Kidney (tissue), 13 donors: ENCODE measurements at regions not wholly inside any gene's neighbourhood (a gene's known extent, or its start where the extent isn't known, plus 50 kb on each side); places are given as distances from the start of the nearest gene placed in this dataset.

ENCODE experiments used
- DNase-seq, 5 donors: peaks; one replicate each; pipeline ENCODE4 v3.0.0-alpha.2; 2013 to 2020
- FAIRE-seq: peaks from 2 replicates; lab custom pipeline; 2012; peaks lifted over from hg19 to GRCh38; lab: Jason Lieb, UNC
- H3K27ac ChIP-seq, 2 donors: one replicate each; pipeline ENCODE4 v1.7.0; 2013; ENCODE audit warnings: low read depth in 2 of 2, low read length in 2 of 2, inconsistent platforms in 1 of 2
- H3K27me3 ChIP-seq: one replicate; pipeline ENCODE4 v1.7.1; 2013; ENCODE audit warnings: low read length, inconsistent platforms; ENCODE audit not compliant: control insufficient read depth, insufficient read depth
- H3K36me3 ChIP-seq, 3 donors: one replicate each; pipeline versions ENCODE4 v1.7.0 to v1.7.1; 2013; ENCODE audit warnings: low read length in 3 of 3, control low read depth in 1 of 3, inconsistent platforms in 1 of 3; ENCODE audit not compliant: insufficient read depth in 3 of 3, control insufficient read depth in 2 of 3
- H3K4me1 ChIP-seq, 3 donors: one replicate each; pipeline versions ENCODE4 v1.7.0 to v1.7.1; 2013; ENCODE audit warnings: low read length in 3 of 3, inconsistent platforms in 1 of 3, low read depth in 1 of 3; ENCODE audit not compliant: control insufficient read depth in 2 of 3, insufficient read depth in 2 of 3
- H3K4me3 ChIP-seq, 3 donors: one replicate each; pipeline versions ENCODE4 v1.7.0 to v1.8.1; 2013; ENCODE audit warnings: low read length in 3 of 3, control low read depth in 1 of 3, inconsistent platforms in 1 of 3
- H3K9ac ChIP-seq, 3 donors: one replicate each; pipeline versions ENCODE4 v1.7.0 to v1.7.1; 2013; ENCODE audit warnings: low read length in 3 of 3, control low read depth in 1 of 3, inconsistent platforms in 1 of 3
- H3K9me3 ChIP-seq, 3 donors: one replicate each; pipeline versions ENCODE4 v1.7.0 to v1.7.1; 2013; ENCODE audit warnings: low read length in 3 of 3, control low read depth in 1 of 3, inconsistent platforms in 1 of 3; ENCODE audit not compliant: control insufficient read depth in 2 of 3, insufficient read depth in 1 of 3
- intact Hi-C: fragments of 100-400 bp; cut with DNase I; formaldehyde crosslinking; loops from one replicate; pipeline ENCODE4 v1.11.1; 2022
- TF ChIP-seq, protein P1 (sequence below): IDR thresholded peaks from 3 replicates; pipeline ENCODE4 v1.5.1; 2012; ENCODE audit warnings: mild to moderate bottlenecking, moderate library complexity, borderline replicate concordance; ENCODE audit not compliant: insufficient read depth; ENCODE audit errors: extremely low read depth
- donor health status: control.
- donor health status: control.
- donor health status: control.
- donor health status: control.
- donor health status: control.
- donor health status: DM: yes; HTN: yes; CAD: no.
- donor health status: Normal renal cell carcinoma (clear cell type).

DNA sequence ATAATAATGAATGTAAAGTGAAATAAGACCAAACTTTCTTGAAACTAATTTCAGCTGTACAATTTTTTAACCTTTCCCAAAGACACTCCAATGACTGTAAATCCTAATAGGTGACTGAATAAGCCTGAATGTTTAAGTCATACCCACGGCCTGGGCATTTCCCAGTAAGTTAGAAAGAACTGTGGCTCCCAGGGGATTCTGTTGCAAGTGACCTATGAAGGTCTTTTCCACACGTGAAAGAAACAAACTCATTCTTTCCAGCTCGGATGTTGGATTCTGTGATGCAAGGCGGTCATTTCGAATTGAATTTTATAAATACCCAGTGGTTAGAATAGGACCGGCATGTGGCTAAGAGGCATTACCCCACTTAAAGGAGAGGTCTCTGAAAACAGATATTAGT lies 1134.4 kb downstream of the GALC start:
- H3K9me3 ChIP-seq, result no peaks in the 10 kb centered on the region
- TF ChIP-seq, protein P1, sequence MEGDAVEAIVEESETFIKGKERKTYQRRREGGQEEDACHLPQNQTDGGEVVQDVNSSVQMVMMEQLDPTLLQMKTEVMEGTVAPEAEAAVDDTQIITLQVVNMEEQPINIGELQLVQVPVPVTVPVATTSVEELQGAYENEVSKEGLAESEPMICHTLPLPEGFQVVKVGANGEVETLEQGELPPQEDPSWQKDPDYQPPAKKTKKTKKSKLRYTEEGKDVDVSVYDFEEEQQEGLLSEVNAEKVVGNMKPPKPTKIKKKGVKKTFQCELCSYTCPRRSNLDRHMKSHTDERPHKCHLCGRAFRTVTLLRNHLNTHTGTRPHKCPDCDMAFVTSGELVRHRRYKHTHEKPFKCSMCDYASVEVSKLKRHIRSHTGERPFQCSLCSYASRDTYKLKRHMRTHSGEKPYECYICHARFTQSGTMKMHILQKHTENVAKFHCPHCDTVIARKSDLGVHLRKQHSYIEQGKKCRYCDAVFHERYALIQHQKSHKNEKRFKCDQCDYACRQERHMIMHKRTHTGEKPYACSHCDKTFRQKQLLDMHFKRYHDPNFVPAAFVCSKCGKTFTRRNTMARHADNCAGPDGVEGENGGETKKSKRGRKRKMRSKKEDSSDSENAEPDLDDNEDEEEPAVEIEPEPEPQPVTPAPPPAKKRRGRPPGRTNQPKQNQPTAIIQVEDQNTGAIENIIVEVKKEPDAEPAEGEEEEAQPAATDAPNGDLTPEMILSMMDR, result no peak
- H3K4me3 ChIP-seq, result no peak overlapping the region
- H3K9ac ChIP-seq, result no peak overlapping the region
- H3K27ac ChIP-seq, result peak overlapping the region in 1 of 2 donors; percentile 23
- H3K4me1 ChIP-seq, result peaks cover 0 to 19% (median 7%) of the 10 kb centered on the region in 3 donors
- intact Hi-C loops, result no loop called here
- no peaks in the 10 kb centered on the region for H3K36me3 ChIP-seq
- DNase-seq (peak in 1 of 5 donors; percentile 60), FAIRE-seq (no peak)
- no peaks in the 10 kb centered on the region for H3K27me3 ChIP-seq

DNA sequence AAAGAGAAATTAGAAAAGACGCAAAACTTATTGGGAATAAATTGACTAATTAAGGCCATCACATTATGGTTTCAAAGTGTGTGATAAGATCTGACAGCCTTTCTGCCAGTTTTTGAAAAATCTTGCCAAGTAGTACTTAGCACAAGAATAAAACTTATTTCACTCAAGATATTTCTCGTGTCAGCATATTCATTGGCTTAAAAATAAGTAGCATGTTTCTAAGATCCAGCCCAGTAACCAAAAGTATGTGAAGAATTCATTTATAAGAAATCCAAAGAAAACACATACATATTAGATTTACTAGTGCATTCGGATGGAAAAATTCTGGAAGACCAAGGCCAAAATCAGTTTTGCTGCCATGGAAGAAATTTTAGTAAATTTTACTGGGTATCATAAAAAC lies 1135.0 kb downstream of the GALC start:
- peaks cover 0 to 19% (median 7%) of the 10 kb centered on the region in 3 donors for H3K4me1 ChIP-seq
- no peak overlapping the region for H3K9ac ChIP-seq
- no peaks in the 10 kb centered on the region for H3K36me3 ChIP-seq
- TF ChIP-seq, protein P1, result no peak
- no peak overlapping the region for H3K27ac ChIP-seq
- DNase-seq (peak in 1 of 5 donors; percentile 79), FAIRE-seq (peak; percentile 32)
- intact Hi-C loops, result no loop called here
- H3K4me3 ChIP-seq, result no peak overlapping the region
- H3K9me3 ChIP-seq, result no peaks in the 10 kb centered on the region
- H3K27me3 ChIP-seq, result no peaks in the 10 kb centered on the region

DNA sequence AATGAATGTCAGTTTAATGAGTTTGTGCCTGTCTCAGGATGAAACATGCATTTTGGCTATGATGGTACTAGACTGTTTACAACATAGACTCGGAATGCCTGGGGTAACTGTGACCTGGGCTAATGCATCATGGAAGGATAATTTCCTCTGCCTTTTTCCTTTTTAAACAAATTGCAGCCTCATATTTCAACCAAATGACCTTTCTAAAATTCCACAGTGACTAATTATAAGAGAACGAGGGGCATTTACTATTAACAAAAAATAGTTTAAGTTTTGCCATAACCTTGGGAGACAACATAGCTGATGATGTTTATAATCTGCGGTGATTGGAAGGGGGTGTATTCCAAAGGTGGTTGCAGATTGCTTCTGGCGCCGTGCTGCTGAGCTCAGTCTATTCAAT lies 1140.5 kb downstream of the GALC start:
- intact Hi-C loops, result no loop called here
- DNase-seq, result peak in 1 of 5 donors; percentile 10
- TF ChIP-seq, protein P1, result no peak
- no peaks in the 10 kb centered on the region for H3K27me3 ChIP-seq
- no peaks in the 10 kb centered on the region for H3K36me3 ChIP-seq
- H3K4me3 ChIP-seq, result no peak overlapping the region
- H3K27ac ChIP-seq, result no peak overlapping the region
- no peaks in the 10 kb centered on the region for H3K9me3 ChIP-seq
- H3K4me1 ChIP-seq, result peaks cover 0 to under 1% (median 0%) of the 10 kb centered on the region in 3 donors
- no peak overlapping the region for H3K9ac ChIP-seq
- FAIRE-seq, result no peak

DNA sequence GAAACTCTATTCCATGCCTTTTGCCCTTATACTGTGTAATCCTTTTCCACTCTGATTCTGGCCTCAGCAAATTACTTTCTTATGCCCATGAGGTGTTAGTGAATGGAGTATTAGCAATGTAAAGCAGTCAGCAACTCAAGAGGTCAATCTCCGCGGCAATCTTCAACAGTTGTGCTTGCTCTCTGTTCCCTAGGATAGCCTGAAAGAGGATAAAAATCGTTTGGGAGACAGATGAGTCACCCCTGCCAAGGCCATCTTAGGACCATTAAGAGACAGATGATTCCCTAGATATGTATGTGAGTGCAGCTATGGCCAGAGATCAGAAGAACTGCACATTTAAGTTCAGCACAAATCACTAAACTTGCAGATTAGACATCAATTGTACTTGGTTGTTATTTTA lies 1145.8 kb downstream of the GALC start:
- H3K4me3 ChIP-seq, result no peak overlapping the region
- no peaks in the 10 kb centered on the region for H3K9me3 ChIP-seq
- no peaks in the 10 kb centered on the region for H3K27me3 ChIP-seq
- DNase-seq, result no peak
- H3K27ac ChIP-seq, result no peak overlapping the region
- no peaks in the 10 kb centered on the region for H3K36me3 ChIP-seq
- TF ChIP-seq, protein P1, result no peak
- no peaks in the 10 kb centered on the region for H3K4me1 ChIP-seq
- no peak overlapping the region for H3K9ac ChIP-seq
- FAIRE-seq, result no peak
- intact Hi-C loops, result no loop called here
